ENCODE measurements at regions not wholly inside any gene's neighbourhood (a gene's known extent, or its start where the extent isn't known, plus 50 kb on each side); places are given as distances from the start of the nearest gene placed in this dataset.
"Not testable (repeated sequence)": the region's sequence is repeated elsewhere in the genome, so short reads cannot be mapped to it uniquely, and the experiment has no call there.

- no peak for DNase-seq
Measured at GRCh38 chr13:54599413-54599812, 1570.8 kb downstream of the OLFM4 start.

GRCh38 chr13:54606944-54607343 lies 1578.3 kb downstream of the OLFM4 start:
- no peak for DNase-seq

GRCh38 chr13:54607421-54607820 lies 1578.8 kb downstream of the OLFM4 start:
- DNase-seq: no peak

- DNase-seq: no peak
Measured at GRCh38 chr13:54611390-54611789, 1582.8 kb downstream of the OLFM4 start.

GRCh38 chr13:54614726-54615125 lies 1586.1 kb downstream of the OLFM4 start:
- no peak for DNase-seq

GRCh38 chr13:54626504-54626903 lies 1597.9 kb downstream of the OLFM4 start:
- DNase-seq: not testable (repeated sequence)

GRCh38 chr13:54627646-54628372 lies 1599.2 kb downstream of the OLFM4 start:
- DNase-seq: no peak

- no peak for DNase-seq
Measured at GRCh38 chr13:54628383-54628782, 1599.8 kb downstream of the OLFM4 start.

GRCh38 chr13:54633456-54633855 lies 1604.8 kb downstream of the OLFM4 start:
- DNase-seq: peak in 1 of 14 donors; percentile 26

GRCh38 chr13:54636231-54636630 lies 1607.6 kb downstream of the OLFM4 start:
- DNase-seq: peak in 1 of 14 donors; percentile 2

GRCh38 chr13:54637366-54637765 lies 1608.8 kb downstream of the OLFM4 start:
- DNase-seq: no peak

- no peak for DNase-seq
Measured at GRCh38 chr13:54640719-54641118, 1612.1 kb downstream of the OLFM4 start.

- DNase-seq: no peak
Measured at GRCh38 chr13:54643863-54644262, 1615.2 kb downstream of the OLFM4 start.

- DNase-seq: no peak
Measured at GRCh38 chr13:54647275-54647674, 1618.7 kb downstream of the OLFM4 start.

- no peak for DNase-seq
Measured at GRCh38 chr13:54657588-54657987, 1629.0 kb downstream of the OLFM4 start.

- DNase-seq: no peak
Measured at GRCh38 chr13:54658771-54659170, 1630.2 kb downstream of the OLFM4 start.

GRCh38 chr13:54660277-54660676 lies 1631.7 kb downstream of the OLFM4 start:
- DNase-seq: no peak

GRCh38 chr13:54676526-54677113 lies 1648.0 kb downstream of the OLFM4 start:
- no peak for DNase-seq

- DNase-seq: no peak
Measured at GRCh38 chr13:54682184-54682583, 1653.6 kb downstream of the OLFM4 start.

GRCh38 chr13:54687173-54687572 lies 1658.6 kb downstream of the OLFM4 start:
- DNase-seq: no peak

GRCh38 chr13:54699831-54700230 lies 1671.2 kb downstream of the OLFM4 start:
- no peak for DNase-seq

- DNase-seq: no peak
Measured at GRCh38 chr13:54705738-54706137, 1677.1 kb downstream of the OLFM4 start.

- no peak for DNase-seq
Measured at GRCh38 chr13:54706336-54706735, 1677.7 kb downstream of the OLFM4 start.

- DNase-seq: no peak
Measured at GRCh38 chr13:54709546-54709945, 1680.9 kb downstream of the OLFM4 start.
